HepG2 (cell line): ENCODE measurements at regions not wholly inside any gene's neighbourhood (a gene's known extent, or its start where the extent isn't known, plus 50 kb on each side); places are given as distances from the start of the nearest gene placed in this dataset.

Experiments
- NCOA5 ChIP-seq: sonication (generic); formaldehyde crosslinking; IDR thresholded peaks from 2 replicates; pipeline ENCODE4 v1.4.0; 2020; ENCODE audit warnings: missing genetic modification reagents
- NR2F6 ChIP-seq, 2 experiments: IDR thresholded peaks; 2 replicates each; pipeline ENCODE4 v1.6.1; 2016; ENCODE audit warnings: antibody characterized with exemption in 1 of 2, mild to moderate bottlenecking in 1 of 2
- SP1 ChIP-seq, 2 experiments: fragments of 450-650 bp in 1 of 2; sonication (generic) in 1 of 2; formaldehyde crosslinking in 1 of 2; IDR thresholded peaks; 2 replicates each; pipeline versions ENCODE4 v1.4.0 to v1.6.1; 2016 to 2020; ENCODE audit warnings: missing genetic modification reagents in 1 of 2
- TF ChIP-seq, protein P1 (sequence below): sonication (generic); formaldehyde crosslinking; IDR thresholded peaks from 2 replicates; pipeline ENCODE4 v1.5.1; 2020; ENCODE audit warnings: mild to moderate bottlenecking, missing genetic modification reagents, moderate library complexity
- TF ChIP-seq, protein P2 (sequence below): sonication (generic); formaldehyde crosslinking; IDR thresholded peaks from 2 replicates; pipeline ENCODE4 v1.4.0; 2020; ENCODE audit warnings: mild to moderate bottlenecking, missing genetic modification reagents
- TF ChIP-seq, protein P3 (sequence below): sonication (generic); formaldehyde crosslinking; IDR thresholded peaks from 2 replicates; pipeline ENCODE4 v1.5.0; 2020; ENCODE audit warnings: mild to moderate bottlenecking, missing genetic modification reagents, moderate library complexity

DNA sequence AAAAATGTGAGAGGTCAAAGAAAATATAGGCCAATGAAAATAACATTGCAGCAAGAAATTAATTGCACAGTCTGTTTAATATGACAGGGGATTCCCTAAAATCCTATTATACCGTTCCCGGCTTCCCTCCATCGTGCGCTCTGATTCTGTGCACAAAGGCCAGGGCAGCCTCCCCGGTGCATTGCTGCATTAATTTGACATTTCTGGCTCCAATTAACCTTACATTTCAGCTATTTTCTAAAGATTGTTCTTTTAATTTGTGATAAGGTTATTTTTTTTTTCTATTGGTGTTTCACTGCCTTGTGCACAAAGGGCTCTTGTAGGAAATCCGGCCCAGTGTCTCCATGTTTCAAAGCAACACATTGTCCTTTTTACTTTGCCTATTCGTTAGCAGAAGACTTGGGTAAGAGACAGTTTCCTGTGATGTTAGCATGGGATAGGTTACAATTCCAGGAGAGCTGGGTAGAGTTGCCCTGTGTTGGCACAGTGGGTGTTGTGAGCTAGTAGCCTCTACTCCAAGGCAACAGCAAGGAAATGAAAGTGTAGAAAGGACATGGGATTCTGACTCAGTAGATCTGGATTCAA is 257.3 kb upstream of the IGF1R start:
- TF ChIP-seq, protein P1, sequence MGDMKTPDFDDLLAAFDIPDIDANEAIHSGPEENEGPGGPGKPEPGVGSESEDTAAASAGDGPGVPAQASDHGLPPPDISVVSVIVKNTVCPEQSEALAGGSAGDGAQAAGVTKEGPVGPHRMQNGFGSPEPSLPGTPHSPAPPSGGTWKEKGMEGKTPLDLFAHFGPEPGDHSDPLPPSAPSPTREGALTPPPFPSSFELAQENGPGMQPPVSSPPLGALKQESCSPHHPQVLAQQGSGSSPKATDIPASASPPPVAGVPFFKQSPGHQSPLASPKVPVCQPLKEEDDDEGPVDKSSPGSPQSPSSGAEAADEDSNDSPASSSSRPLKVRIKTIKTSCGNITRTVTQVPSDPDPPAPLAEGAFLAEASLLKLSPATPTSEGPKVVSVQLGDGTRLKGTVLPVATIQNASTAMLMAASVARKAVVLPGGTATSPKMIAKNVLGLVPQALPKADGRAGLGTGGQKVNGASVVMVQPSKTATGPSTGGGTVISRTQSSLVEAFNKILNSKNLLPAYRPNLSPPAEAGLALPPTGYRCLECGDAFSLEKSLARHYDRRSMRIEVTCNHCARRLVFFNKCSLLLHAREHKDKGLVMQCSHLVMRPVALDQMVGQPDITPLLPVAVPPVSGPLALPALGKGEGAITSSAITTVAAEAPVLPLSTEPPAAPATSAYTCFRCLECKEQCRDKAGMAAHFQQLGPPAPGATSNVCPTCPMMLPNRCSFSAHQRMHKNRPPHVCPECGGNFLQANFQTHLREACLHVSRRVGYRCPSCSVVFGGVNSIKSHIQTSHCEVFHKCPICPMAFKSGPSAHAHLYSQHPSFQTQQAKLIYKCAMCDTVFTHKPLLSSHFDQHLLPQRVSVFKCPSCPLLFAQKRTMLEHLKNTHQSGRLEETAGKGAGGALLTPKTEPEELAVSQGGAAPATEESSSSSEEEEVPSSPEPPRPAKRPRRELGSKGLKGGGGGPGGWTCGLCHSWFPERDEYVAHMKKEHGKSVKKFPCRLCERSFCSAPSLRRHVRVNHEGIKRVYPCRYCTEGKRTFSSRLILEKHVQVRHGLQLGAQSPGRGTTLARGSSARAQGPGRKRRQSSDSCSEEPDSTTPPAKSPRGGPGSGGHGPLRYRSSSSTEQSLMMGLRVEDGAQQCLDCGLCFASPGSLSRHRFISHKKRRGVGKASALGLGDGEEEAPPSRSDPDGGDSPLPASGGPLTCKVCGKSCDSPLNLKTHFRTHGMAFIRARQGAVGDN = no peak
- TF ChIP-seq, protein P2, sequence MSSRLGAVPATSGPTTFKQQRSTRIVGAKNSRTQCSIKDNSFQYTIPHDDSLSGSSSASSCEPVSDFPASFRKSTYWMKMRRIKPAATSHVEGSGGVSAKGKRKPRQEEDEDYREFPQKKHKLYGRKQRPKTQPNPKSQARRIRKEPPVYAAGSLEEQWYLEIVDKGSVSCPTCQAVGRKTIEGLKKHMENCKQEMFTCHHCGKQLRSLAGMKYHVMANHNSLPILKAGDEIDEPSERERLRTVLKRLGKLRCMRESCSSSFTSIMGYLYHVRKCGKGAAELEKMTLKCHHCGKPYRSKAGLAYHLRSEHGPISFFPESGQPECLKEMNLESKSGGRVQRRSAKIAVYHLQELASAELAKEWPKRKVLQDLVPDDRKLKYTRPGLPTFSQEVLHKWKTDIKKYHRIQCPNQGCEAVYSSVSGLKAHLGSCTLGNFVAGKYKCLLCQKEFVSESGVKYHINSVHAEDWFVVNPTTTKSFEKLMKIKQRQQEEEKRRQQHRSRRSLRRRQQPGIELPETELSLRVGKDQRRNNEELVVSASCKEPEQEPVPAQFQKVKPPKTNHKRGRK (CRISPR knock-in tag) = no peak
- TF ChIP-seq SP1 (IDR thresholded peaks at IDR 0.05) = no peak
- TF ChIP-seq SP1 (CRISPR knock-in tag; IDR thresholded peaks at IDR 0.05) = no peak
- TF ChIP-seq NCOA5 (CRISPR knock-in tag) = no peak
- TF ChIP-seq, protein P3, sequence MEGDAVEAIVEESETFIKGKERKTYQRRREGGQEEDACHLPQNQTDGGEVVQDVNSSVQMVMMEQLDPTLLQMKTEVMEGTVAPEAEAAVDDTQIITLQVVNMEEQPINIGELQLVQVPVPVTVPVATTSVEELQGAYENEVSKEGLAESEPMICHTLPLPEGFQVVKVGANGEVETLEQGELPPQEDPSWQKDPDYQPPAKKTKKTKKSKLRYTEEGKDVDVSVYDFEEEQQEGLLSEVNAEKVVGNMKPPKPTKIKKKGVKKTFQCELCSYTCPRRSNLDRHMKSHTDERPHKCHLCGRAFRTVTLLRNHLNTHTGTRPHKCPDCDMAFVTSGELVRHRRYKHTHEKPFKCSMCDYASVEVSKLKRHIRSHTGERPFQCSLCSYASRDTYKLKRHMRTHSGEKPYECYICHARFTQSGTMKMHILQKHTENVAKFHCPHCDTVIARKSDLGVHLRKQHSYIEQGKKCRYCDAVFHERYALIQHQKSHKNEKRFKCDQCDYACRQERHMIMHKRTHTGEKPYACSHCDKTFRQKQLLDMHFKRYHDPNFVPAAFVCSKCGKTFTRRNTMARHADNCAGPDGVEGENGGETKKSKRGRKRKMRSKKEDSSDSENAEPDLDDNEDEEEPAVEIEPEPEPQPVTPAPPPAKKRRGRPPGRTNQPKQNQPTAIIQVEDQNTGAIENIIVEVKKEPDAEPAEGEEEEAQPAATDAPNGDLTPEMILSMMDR (CRISPR knock-in tag) = no peak
- TF ChIP-seq NR2F6 (IDR thresholded peaks at IDR 0.05) = no peak
- no peak for TF ChIP-seq NR2F6 (CRISPR knock-in tag; IDR thresholded peaks at IDR 0.05)
